H1 (cell line): ENCODE measurements at regions not wholly inside any gene's neighbourhood (a gene's known extent, or its start where the extent isn't known, plus 50 kb on each side); places are given as distances from the start of the nearest gene placed in this dataset.

Experiments
- CTCF ChIA-PET: fragments of 300-600 bp; sonication (Branson Sonifier 250); formaldehyde crosslinking; loops from one replicate; lab custom pipeline; 2021; ENCODE audit not compliant: partially characterized antibody; lab: Charles Lee
- POLR2A ChIA-PET: fragments of 300-600 bp; sonication (Branson Sonifier 250); formaldehyde crosslinking; loops from one replicate; lab custom pipeline; 2021; ENCODE audit warnings: inconsistent platforms; ENCODE audit not compliant: partially characterized antibody; lab: Charles Lee
- DNase-seq, 2 experiments: peaks; one replicate each; pipeline versions ENCODE4 v3.0.0 to v3.0.0-alpha.2; 2010 to 2022; ENCODE audit warnings: low spot score in 2 of 2, low read depth in 1 of 2, mixed read lengths in 1 of 2
- FAIRE-seq: peaks from 2 replicates; lab custom pipeline; 2011; peaks lifted over from hg19 to GRCh38; lab: Jason Lieb, UNC
- H2AFZ ChIP-seq: 2 replicates; pipeline ENCODE4 v1.8.1; 2012; ENCODE audit warnings: low read length, inconsistent platforms
- H2AK5ac ChIP-seq: 2 replicates; pipeline ENCODE4 v1.6.1; 2013; ENCODE audit warnings: low read depth, low read length
- H2BK120ac ChIP-seq: replicated peaks from 2 replicates; pipeline ENCODE3; 2013; ENCODE audit warnings: low read depth, low read length, inconsistent platforms
- H2BK12ac ChIP-seq: 2 replicates; pipeline ENCODE4 v1.6.1; 2013; ENCODE audit warnings: low read depth, low read length
- H2BK15ac ChIP-seq: 2 replicates; pipeline ENCODE4 v1.6.1; 2013; ENCODE audit warnings: low read length
- H2BK20ac ChIP-seq: 2 replicates; pipeline ENCODE4 v1.6.1; 2013; ENCODE audit warnings: low read length
- H2BK5ac ChIP-seq: 2 replicates; pipeline ENCODE4 v1.6.1; 2013; ENCODE audit warnings: low read depth, low read length
- H3K14ac ChIP-seq: 2 replicates; pipeline ENCODE4 v1.6.1; 2013; ENCODE audit warnings: inconsistent platforms; ENCODE audit not compliant: insufficient read length
- H3K18ac ChIP-seq: 2 replicates; pipeline ENCODE4 v1.6.1; 2013; ENCODE audit warnings: low read length; ENCODE audit errors: extremely low read depth
- H3K23ac ChIP-seq: 2 replicates; pipeline ENCODE4 v1.6.1; 2013; ENCODE audit warnings: inconsistent platforms; ENCODE audit not compliant: insufficient read length
- H3K23me2 ChIP-seq: 2 replicates; pipeline ENCODE4 v1.6.1; 2013; ENCODE audit warnings: low read depth, low read length
- H3K27ac ChIP-seq: 2 replicates; pipeline ENCODE4 v1.6.1; 2011; ENCODE audit warnings: low read depth, low read length, inconsistent platforms
- H3K27me3 ChIP-seq, 4 experiments: replicated peaks in 1 of 4; 1 replicate in 1 of 4; 2 replicates in 3 of 4; pipeline versions ENCODE4 v1.6.1 to v1.8.1; 2011 to 2013; ENCODE audit warnings: low read length in 3 of 4, mild to moderate bottlenecking in 3 of 4, inconsistent platforms in 2 of 4, mixed read lengths in 2 of 4, moderate library complexity in 1 of 4; ENCODE audit not compliant: control insufficient read depth in 3 of 4, insufficient read depth in 3 of 4; ENCODE audit errors: extremely low read depth in 1 of 4
- H3K36me3 ChIP-seq, 4 experiments: 2 replicates each; pipeline versions ENCODE4 v1.6.1 to v1.8.1; 2011 to 2013; ENCODE audit warnings: mild to moderate bottlenecking in 4 of 4, low read length in 3 of 4, moderate library complexity in 2 of 4, control low read depth in 1 of 4, inconsistent platforms in 1 of 4; ENCODE audit not compliant: insufficient read depth in 4 of 4, control insufficient read depth in 2 of 4
- H3K4ac ChIP-seq: replicated peaks from 2 replicates; pipeline ENCODE3; 2013; ENCODE audit warnings: low read length, low read depth, mixed read lengths, inconsistent platforms; ENCODE audit not compliant: insufficient read length
- H3K4me1 ChIP-seq, 4 experiments: replicated peaks in 1 of 4; 1 replicate in 1 of 4; 2 replicates in 3 of 4; pipeline versions ENCODE4 v1.6.1 to v1.8.1; 2011 to 2013; ENCODE audit warnings: low read length in 3 of 4, inconsistent platforms in 2 of 4, mixed read lengths in 1 of 4; ENCODE audit not compliant: insufficient read depth in 4 of 4, control insufficient read depth in 3 of 4
- H3K4me2 ChIP-seq, 2 experiments: 2 replicates each; pipeline versions ENCODE4 v1.6.1 to v1.8.1; 2011 to 2013; ENCODE audit warnings: low read depth in 2 of 2, low read length in 2 of 2, control low read depth in 1 of 2, inconsistent platforms in 1 of 2, mild to moderate bottlenecking in 1 of 2; ENCODE audit not compliant: insufficient read depth in 1 of 2
- H3K4me3 ChIP-seq, 4 experiments: fragments of 200-600, 300-600 bp in 1 of 4; sonication (generic), shearing (Covaris generic), sonication (Bioruptor Twin) in 1 of 4; 2 replicates each; pipeline versions ENCODE4 v1.5.1 to v1.8.1; 2011 to 2016; ENCODE audit warnings: low read length in 4 of 4, low read depth in 3 of 4, control low read depth in 2 of 4, inconsistent platforms in 2 of 4, mild to moderate bottlenecking in 2 of 4, mixed read lengths in 1 of 4, moderate library complexity in 1 of 4; ENCODE audit not compliant: insufficient read depth in 2 of 4; ENCODE audit errors: extremely low read depth in 1 of 4
- H3K56ac ChIP-seq: replicated peaks from 2 replicates; pipeline ENCODE3; 2013; ENCODE audit warnings: low read depth, mild to moderate bottlenecking, mixed read lengths, low read length, inconsistent platforms; ENCODE audit not compliant: insufficient read length
- H3K79me1 ChIP-seq: 2 replicates; pipeline ENCODE4 v1.6.1; 2013; ENCODE audit warnings: low read depth, low read length, control low read depth
- H3K79me2 ChIP-seq, 2 experiments: 2 replicates each; pipeline versions ENCODE4 v1.6.1 to v1.8.1; 2012 to 2013; ENCODE audit warnings: low read length in 2 of 2, mild to moderate bottlenecking in 2 of 2, inconsistent platforms in 1 of 2; ENCODE audit not compliant: insufficient read depth in 2 of 2, control insufficient read depth in 1 of 2
- H3K9ac ChIP-seq, 4 experiments: replicated peaks in 1 of 4; 1 replicate in 1 of 4; 2 replicates in 3 of 4; pipeline versions ENCODE4 v1.6.1 to v1.8.1; 2011 to 2013; ENCODE audit warnings: low read depth in 3 of 4, low read length in 3 of 4, control low read depth in 2 of 4, mild to moderate bottlenecking in 2 of 4, moderate library complexity in 2 of 4, inconsistent platforms in 1 of 4; ENCODE audit errors: extremely low read depth in 1 of 4
- H3K9me3 ChIP-seq, 2 experiments: 2 replicates each; pipeline versions ENCODE4 v1.6.1 to v1.8.1; 2012 to 2013; ENCODE audit warnings: mild to moderate bottlenecking in 2 of 2, moderate library complexity in 2 of 2, control low read depth in 1 of 2, inconsistent platforms in 1 of 2, low read depth in 1 of 2, low read length in 1 of 2, mixed read lengths in 1 of 2; ENCODE audit not compliant: insufficient read depth in 2 of 2
- H4K20me1 ChIP-seq, 2 experiments: replicated peaks in 1 of 2; 2 replicates each; pipeline versions ENCODE3 to v1.8.1; 2011 to 2013; ENCODE audit warnings: inconsistent platforms in 2 of 2, low read length in 2 of 2, mild to moderate bottlenecking in 1 of 2; ENCODE audit not compliant: insufficient read depth in 2 of 2, control insufficient read depth in 1 of 2
- H4K5ac ChIP-seq: 2 replicates; pipeline ENCODE4 v1.6.1; 2013; ENCODE audit warnings: low read length, low read depth, mixed read lengths, inconsistent platforms; ENCODE audit not compliant: insufficient read length
- H4K8ac ChIP-seq: 2 replicates; pipeline ENCODE4 v1.8.0; 2013; ENCODE audit warnings: mild to moderate bottlenecking, moderate library complexity, low read length, inconsistent platforms; ENCODE audit not compliant: insufficient read depth; ENCODE audit errors: extremely low read depth
- H4K91ac ChIP-seq: replicated peaks from 2 replicates; pipeline ENCODE3; 2013; ENCODE audit warnings: low read length, mixed read lengths, inconsistent platforms; ENCODE audit not compliant: insufficient read length
- PHF8 ChIP-seq: fragments of 200-600 bp; sonication (generic); conservative IDR thresholded peaks from 2 replicates; pipeline ENCODE4 v1.7.1; 2012; ENCODE audit warnings: low read depth, mild to moderate bottlenecking, inconsistent platforms, low read length, moderate library complexity
- WGBS, 2 experiments: shearing (Covaris generic) in 1 of 2; methylation state at CpG; one replicate each; pipeline versions ENCODE4 v1.1.6 to v1.1.7; 2013 to 2015; ENCODE audit warnings: low lambda C conversion rate in 2 of 2, mixed read lengths in 2 of 2, inconsistent platforms in 1 of 2, low coverage in 1 of 2, missing lambda C conversion rate in 1 of 2; ENCODE audit not compliant: insufficient replicate concordance in 2 of 2, insufficient coverage in 1 of 2, insufficient read length in 1 of 2; ENCODE audit errors: extremely low coverage in 1 of 2, missing lambda C conversion rate in 1 of 2; 5-methylcytosine and 5-hydroxymethylcytosine counted together

GRCh38 chr13:88217372-88217771 lies 546.2 kb downstream of the SLITRK5 start:
- H3K36me3 ChIP-seq = no peaks in the 10 kb centered on the region
- no peak for FAIRE-seq
- TF ChIP-seq PHF8 = no peak
- TF ChIP-seq, all 59 proteins: peak for 0
- Histone ChIP-seq H3K27me3 (no peaks in the 10 kb centered on the region), H4K20me1 (no peaks in the 10 kb centered on the region), H2BK120ac (no peak overlapping the region), H4K8ac (no peak overlapping the region), H4K5ac (no peak overlapping the region), H3K18ac (no peak overlapping the region), H3K79me2 (no peaks in the 10 kb centered on the region), H2BK5ac (no peak overlapping the region), H3K27ac (no peak overlapping the region), H3K23ac (no peak overlapping the region), H3K79me1 (no peaks in the 10 kb centered on the region), H3K4me1 (no peaks in the 10 kb centered on the region), H3K4ac (no peak overlapping the region), H4K91ac (no peak overlapping the region), H3K23me2 (no peaks in the 10 kb centered on the region), H3K9ac (no peak overlapping the region), H3K4me2 (no peak overlapping the region), H2BK20ac (no peak overlapping the region), H3K9me3 (no peaks in the 10 kb centered on the region), H2AFZ (no peak overlapping the region), H3K4me3 (no peak overlapping the region), H3K56ac (no peak overlapping the region), H2BK12ac (no peak overlapping the region), H2BK15ac (no peak overlapping the region), H2AK5ac (no peak overlapping the region), H3K14ac (no peak overlapping the region)
- POLR2A ChIA-PET = no interaction called here
- CTCF ChIA-PET = no interaction called here
- WGBS, 2 experiments = 90 to 92% methylated on average over 2 to 6 of the region's 6 CpGs
- DNase-seq = no peak
